Fibroblast of lung (primary cell): ENCODE measurements at regions not wholly inside any gene's neighbourhood (a gene's known extent, or its start where the extent isn't known, plus 50 kb on each side); places are given as distances from the start of the nearest gene placed in this dataset.
A peak's percentile ranks its signal among the peaks of the same experiment; 100 is the strongest.

Experiments used
- DNase-seq, 2 donors: peaks; one replicate each; pipeline versions ENCODE4 v3.0.0 to v3.0.0-alpha.2; 2010; ENCODE audit warnings: low read depth in 2 of 2
- H2AFZ ChIP-seq: 2 replicates; pipeline ENCODE4 v1.5.1; 2012; ENCODE audit warnings: low read length, control low read depth, inconsistent platforms
- H3K27ac ChIP-seq: 2 replicates; pipeline ENCODE4 v1.5.1; 2011; ENCODE audit warnings: low read length, control low read depth; ENCODE audit not compliant: insufficient read depth
- H3K27me3 ChIP-seq: 2 replicates; pipeline ENCODE4 v1.5.1; 2011; ENCODE audit warnings: mild to moderate bottlenecking, low read length; ENCODE audit not compliant: control insufficient read depth, insufficient read depth
- H3K36me3 ChIP-seq: 2 replicates; pipeline ENCODE4 v1.5.1; 2011; ENCODE audit warnings: low read length; ENCODE audit not compliant: control insufficient read depth, insufficient read depth
- H3K4me1 ChIP-seq: 2 replicates; pipeline ENCODE4 v1.5.1; 2011; ENCODE audit warnings: low read length; ENCODE audit not compliant: control insufficient read depth, insufficient read depth; ENCODE audit errors: extremely low read depth
- H3K4me2 ChIP-seq: 2 replicates; pipeline ENCODE4 v1.5.1; 2011; ENCODE audit warnings: low read length, control low read depth; ENCODE audit not compliant: insufficient read depth; ENCODE audit errors: extremely low read depth
- H3K4me3 ChIP-seq, 4 experiments: fragments of 200-600 bp in 1 of 4; sonication (generic) in 1 of 4; replicated peaks in 1 of 4; 2 replicates each; pipeline ENCODE4 v1.5.1; 2011 to 2016; ENCODE audit warnings: low read length in 4 of 4, low read depth in 3 of 4, mild to moderate bottlenecking in 3 of 4, control low read depth in 2 of 4, inconsistent platforms in 1 of 4, mixed read lengths in 1 of 4; ENCODE audit not compliant: insufficient read depth in 1 of 4; ENCODE audit errors: control extremely low read depth in 1 of 4
- H3K79me2 ChIP-seq: 2 replicates; pipeline ENCODE4 v1.5.1; 2012; ENCODE audit warnings: mild to moderate bottlenecking, low read length, inconsistent platforms; ENCODE audit not compliant: control insufficient read depth, insufficient read depth
- H3K9ac ChIP-seq: 2 replicates; pipeline ENCODE4 v1.5.1; 2011; ENCODE audit warnings: mild to moderate bottlenecking, low read length, control low read depth; ENCODE audit not compliant: insufficient read depth
- H3K9me3 ChIP-seq: 2 replicates; pipeline ENCODE4 v1.5.1; 2012; ENCODE audit warnings: low read depth, low read length; ENCODE audit not compliant: control insufficient read depth, insufficient read depth
- H4K20me1 ChIP-seq: 2 replicates; pipeline ENCODE4 v1.5.1; 2011; ENCODE audit warnings: low read length; ENCODE audit not compliant: control insufficient read depth, insufficient read depth; ENCODE audit errors: extremely low read depth
- CTCF ChIP-seq, 2 donors: IDR thresholded peaks in 1 of 2; conservative IDR thresholded peaks in 1 of 2; 1 replicate in 1 of 2; 2 replicates in 1 of 2; pipeline ENCODE4 v1.5.1; 2011 to 2012; ENCODE audit warnings: low read length in 2 of 2, control low read depth in 1 of 2, inconsistent platforms in 1 of 2, low read depth in 1 of 2, mild to moderate bottlenecking in 1 of 2
- EZH2 ChIP-seq: IDR thresholded peaks from 2 replicates; pipeline ENCODE4 v1.5.1; 2012; ENCODE audit warnings: low read length, control low read depth, mild to moderate bottlenecking; ENCODE audit errors: missing control alignments

- Histone ChIP-seq H3K27ac (no peak overlapping the region), H3K36me3 (no peaks in the 10 kb centered on the region), H3K4me1 (no peaks in the 10 kb centered on the region), H2AFZ (no peak overlapping the region), H3K79me2 (no peaks in the 10 kb centered on the region), H3K4me2 (no peak overlapping the region), H4K20me1 (no peaks in the 10 kb centered on the region), H3K9ac (no peak overlapping the region), H3K4me3 (no peak overlapping the region), H3K27me3 (no peaks in the 10 kb centered on the region), H3K9me3 (no peaks in the 10 kb centered on the region)
- TF ChIP-seq CTCF (conservative IDR thresholded peaks at IDR 0.05 in 1 of 2, IDR thresholded peaks at IDR 0.05 in 1 of 2; ENCODE audit: low read depth in 1 of 2, low read length in 2 of 2): no peak
- TF ChIP-seq EZH2: no peak
- peak; percentile 83 to 92 for DNase-seq
Observed at GRCh38 chr21:35349376-35350080, 300.4 kb upstream of the RUNX1 start.

GRCh38 chr21:35348686-35349085 lies 299.6 kb upstream of the RUNX1 start:
- H3K9ac ChIP-seq: no peak overlapping the region
- no peak overlapping the region for H3K27ac ChIP-seq
- H2AFZ ChIP-seq: no peak overlapping the region
- no peaks in the 10 kb centered on the region for H3K79me2 ChIP-seq
- H4K20me1 ChIP-seq: no peaks in the 10 kb centered on the region
- no peaks in the 10 kb centered on the region for H3K9me3 ChIP-seq
- DNase-seq: peak; percentile 34 to 47
- no peaks in the 10 kb centered on the region for H3K27me3 ChIP-seq
- TF ChIP-seq CTCF (conservative IDR thresholded peaks at IDR 0.05 in 1 of 2, IDR thresholded peaks at IDR 0.05 in 1 of 2; ENCODE audit: low read depth in 1 of 2, low read length in 2 of 2) (no peak), EZH2 (no peak)
- no peaks in the 10 kb centered on the region for H3K36me3 ChIP-seq
- no peak overlapping the region for H3K4me3 ChIP-seq
- no peaks in the 10 kb centered on the region for H3K4me1 ChIP-seq
- no peak overlapping the region for H3K4me2 ChIP-seq

GRCh38 chr21:35346697-35347096 lies 297.6 kb upstream of the RUNX1 start:
- H3K79me2 ChIP-seq: no peaks in the 10 kb centered on the region
- H3K27ac ChIP-seq: no peak overlapping the region
- H3K36me3 ChIP-seq: no peaks in the 10 kb centered on the region
- H3K4me2 ChIP-seq: no peak overlapping the region
- no peak for DNase-seq
- no peak overlapping the region for H3K4me3 ChIP-seq
- H2AFZ ChIP-seq: no peak overlapping the region
- H4K20me1 ChIP-seq: no peaks in the 10 kb centered on the region
- no peaks in the 10 kb centered on the region for H3K9me3 ChIP-seq
- no peaks in the 10 kb centered on the region for H3K4me1 ChIP-seq
- TF ChIP-seq EZH2 (no peak), CTCF (conservative IDR thresholded peaks at IDR 0.05 in 1 of 2, IDR thresholded peaks at IDR 0.05 in 1 of 2; ENCODE audit: low read depth in 1 of 2, low read length in 2 of 2) (no peak)
- no peaks in the 10 kb centered on the region for H3K27me3 ChIP-seq
- no peak overlapping the region for H3K9ac ChIP-seq
